ENCODE measurements at regions not wholly inside any gene's neighbourhood (a gene's known extent, or its start where the extent isn't known, plus 50 kb on each side); places are given as distances from the start of the nearest gene placed in this dataset.

DNA sequence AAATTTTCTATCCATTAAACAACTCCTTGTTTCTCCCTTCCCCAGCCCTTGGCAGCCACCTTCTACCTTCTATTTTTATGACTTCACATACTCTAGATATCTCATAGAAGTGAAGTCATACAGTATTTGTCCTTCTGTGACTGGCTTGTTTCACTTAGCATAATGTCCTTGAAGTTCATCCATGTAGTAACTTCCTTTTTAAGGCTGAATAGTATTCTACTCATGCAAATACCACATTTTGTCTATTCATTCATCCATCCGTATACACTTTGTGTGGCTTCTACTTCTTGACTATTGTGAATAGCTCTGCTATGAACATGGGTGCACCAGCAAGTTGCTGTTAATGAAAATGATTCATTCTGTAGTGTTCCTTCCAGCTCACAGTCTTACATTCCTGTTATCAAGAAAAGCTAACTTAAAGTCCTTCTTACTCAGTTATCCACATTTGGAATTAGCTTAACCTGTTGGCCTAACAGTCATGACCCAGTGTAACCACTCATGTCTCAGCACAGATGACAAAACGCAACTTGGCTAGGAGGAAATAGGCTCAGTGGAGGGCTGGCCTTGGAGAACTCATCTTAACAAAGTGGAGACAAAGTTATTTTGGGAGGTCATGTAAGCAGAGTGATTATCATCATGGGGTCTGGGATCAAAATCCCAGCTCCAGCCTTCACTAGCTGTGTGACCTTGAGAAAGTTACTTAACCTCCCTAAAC, 129.7 kb upstream of the MAP3K1 start:
- DNase-seq = no peak

DNA sequence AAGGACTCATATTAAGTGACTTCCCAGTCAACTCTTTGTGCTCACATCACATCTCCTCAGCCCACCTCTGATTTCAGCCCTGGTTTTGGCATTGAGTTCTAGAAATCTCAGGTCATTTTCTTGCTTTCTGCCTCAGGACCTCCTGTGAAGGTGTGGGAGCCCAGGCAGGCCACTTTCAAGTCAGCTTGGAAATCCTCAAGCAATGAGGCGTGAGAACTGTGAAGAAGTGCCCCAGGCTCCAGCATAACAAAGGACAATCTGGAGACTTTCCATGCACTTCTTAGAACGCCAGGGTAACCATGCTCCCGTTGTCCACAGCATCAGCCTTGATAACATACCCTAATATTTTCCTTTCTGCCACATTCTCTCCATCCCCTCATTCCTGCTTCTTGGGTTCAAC, 131.2 kb upstream of the MAP3K1 start:
- DNase-seq = no peak

DNA sequence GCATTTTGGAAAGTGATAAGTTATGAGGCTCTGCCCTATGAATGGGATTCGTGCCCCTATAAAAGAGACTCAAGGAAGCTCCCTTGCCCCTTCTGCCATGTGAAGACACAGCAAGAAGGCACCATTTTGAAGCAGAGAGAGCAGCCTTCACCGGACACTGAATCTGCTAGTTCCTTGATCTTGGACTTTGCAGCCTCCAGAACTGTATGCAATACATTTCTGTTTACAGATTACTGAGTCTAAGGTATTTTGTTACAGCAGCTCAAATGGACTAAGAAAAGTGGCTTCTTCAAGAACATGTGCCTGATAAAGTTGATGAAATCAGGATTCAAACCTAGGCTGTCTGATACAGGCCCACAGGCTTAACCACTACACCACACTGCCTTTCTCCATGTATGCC, 131.6 kb upstream of the MAP3K1 start:
- no peak for DNase-seq

DNA sequence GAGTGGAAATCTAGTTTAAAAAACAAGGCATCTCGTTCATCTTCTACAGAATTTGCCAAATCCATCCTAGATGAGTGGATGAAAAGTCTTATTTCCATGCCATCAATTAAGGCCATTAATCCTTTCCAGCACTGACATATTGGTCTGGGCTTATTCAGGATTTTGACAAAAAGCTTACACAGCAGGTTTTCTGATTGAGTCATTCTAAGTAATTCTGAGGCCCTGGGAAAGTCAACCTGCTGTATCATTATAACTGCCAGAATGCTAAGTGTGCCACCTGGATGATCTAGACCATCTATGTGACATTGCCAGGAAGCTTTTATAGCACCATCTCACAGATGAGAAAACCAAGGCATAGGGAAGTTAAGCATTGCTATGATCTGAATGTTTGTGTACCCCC, 132.1 kb upstream of the MAP3K1 start:
- no peak for DNase-seq

GRCh38 chr5:56681346-56681745, 134.0 kb upstream of the MAP3K1 start:
- no peak for DNase-seq

GRCh38 chr5:56680731-56681130, 134.6 kb upstream of the MAP3K1 start:
- DNase-seq = no peak

DNA sequence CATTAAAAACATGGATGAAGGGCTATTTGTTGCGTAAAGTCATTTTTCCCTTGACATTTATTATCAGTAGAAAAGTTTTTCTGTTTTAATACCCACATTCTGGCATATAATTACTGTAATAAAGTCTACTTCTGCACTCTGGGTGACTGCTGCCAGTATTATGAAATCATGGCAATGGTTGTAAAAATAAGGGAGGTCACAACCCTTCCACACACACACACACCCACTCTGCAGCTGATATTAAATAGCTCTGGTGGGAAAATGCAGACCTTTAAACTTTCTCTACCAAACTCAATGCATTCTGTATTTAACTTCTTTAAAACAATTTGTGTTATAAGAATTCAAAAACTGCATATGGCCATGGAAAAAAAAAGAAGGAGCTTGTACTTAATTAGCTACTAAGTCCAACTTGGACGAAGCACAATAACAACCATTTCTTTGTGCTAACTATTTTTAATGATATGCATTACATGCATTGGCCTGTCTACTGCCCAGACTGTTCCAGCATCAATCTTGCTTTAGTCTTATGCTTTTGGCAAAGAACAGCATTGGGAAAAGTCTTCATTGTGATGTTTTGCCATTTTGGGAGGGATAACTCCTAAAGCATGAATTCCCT, 137.6 kb upstream of the MAP3K1 start:
- no peak for DNase-seq

- DNase-seq = no peak
Observed at GRCh38 chr5:56676091-56676768, 139.1 kb upstream of the MAP3K1 start.

GRCh38 chr5:56674441-56674840, 140.9 kb upstream of the MAP3K1 start:
- DNase-seq = no peak

GRCh38 chr5:56673171-56673570, 142.2 kb upstream of the MAP3K1 start:
- DNase-seq = no peak

DNA sequence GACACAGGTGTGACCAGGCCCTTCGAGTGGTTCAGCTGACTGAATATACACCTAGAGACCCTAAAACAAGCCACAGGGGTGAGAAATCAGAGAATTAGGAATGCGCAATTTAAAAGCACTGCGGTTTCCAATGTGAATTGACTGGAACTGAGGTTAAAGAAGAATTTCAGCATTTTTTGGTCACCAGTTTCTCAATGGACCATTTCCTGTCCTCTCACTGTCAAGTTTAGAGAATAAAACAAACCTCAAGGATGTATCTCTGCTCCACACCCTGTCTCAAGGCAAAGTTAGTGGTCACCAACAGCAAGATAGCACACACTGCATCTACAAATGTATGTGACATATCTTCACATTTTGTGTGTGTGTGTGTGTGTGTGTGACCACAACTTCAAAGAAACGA, 143.8 kb upstream of the MAP3K1 start:
- DNase-seq = no peak

- DNase-seq = no peak
Observed at GRCh38 chr5:56670916-56671315, 144.4 kb upstream of the MAP3K1 start.

DNA sequence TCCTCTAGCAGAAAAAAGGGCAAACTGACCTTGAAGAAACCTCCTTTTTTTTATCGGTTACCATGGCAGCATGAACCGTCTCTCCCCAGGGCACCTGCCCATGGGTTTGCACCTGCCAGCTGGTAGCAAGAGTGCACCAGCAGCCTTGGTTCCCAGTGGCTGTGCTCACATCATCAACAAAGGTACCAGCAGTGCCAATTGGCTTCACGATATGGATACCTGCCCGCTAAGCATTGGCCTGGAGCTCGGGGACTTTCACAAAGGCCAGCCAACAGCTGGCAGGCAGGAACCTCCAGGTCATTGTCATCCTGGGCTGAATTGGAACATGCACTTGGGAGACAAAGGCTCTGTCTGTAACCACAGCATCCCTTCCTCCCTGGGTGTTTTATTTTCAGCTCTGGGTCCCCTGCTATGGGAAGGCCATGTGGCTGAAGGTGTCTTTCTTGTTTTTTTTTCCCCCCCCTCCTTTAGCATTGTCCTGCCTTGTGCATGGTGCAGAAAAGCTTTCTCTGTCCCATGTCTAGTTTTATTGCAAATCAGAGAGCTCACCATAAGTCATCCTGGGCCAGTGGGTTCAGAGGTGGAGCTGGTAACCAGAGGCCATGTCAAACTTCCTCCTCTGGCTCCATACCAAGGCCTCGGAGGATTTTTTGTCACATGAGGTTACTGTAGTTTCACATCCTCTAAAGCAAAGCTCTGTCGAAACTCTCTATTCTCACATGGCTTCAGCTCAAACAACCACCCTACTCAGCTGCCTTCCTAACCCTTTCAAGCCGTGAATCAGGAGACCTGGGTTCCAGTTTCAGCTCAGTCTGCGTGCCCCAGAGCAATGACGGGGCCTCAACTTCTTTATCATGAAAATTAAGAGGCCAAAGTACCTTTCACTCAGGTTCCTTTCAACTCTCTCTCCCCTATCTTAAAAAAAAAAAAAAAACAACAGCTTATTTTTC, 145.5 kb upstream of the MAP3K1 start:
- no peak for DNase-seq

GRCh38 chr5:56668996-56669395, 146.4 kb upstream of the MAP3K1 start:
- no peak for DNase-seq

GRCh38 chr5:56667692-56668091, 147.7 kb upstream of the MAP3K1 start:
- DNase-seq = no peak

- no peak for DNase-seq
Observed at GRCh38 chr5:56666901-56667300, 148.4 kb upstream of the MAP3K1 start.

DNA sequence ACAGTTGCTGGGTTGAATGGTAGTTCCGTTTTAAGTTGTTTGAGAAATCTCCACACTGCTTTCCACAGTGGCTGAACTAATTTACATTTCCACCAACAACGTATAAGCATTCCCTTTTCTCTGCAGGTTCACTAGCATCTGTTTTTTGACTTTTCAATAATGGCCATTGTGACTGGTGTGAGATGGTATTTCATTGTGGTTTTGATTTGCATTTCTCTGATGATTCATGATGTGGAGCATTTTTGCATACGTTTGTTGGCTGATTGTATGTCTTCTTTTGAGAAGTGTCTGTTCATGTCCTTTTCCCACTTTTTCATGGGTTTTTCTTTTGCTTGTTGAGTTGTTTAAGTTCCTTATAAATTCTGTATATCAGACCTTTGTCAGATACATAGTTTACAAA, 150.2 kb upstream of the MAP3K1 start:
- peak; percentile 61 for DNase-seq

DNA sequence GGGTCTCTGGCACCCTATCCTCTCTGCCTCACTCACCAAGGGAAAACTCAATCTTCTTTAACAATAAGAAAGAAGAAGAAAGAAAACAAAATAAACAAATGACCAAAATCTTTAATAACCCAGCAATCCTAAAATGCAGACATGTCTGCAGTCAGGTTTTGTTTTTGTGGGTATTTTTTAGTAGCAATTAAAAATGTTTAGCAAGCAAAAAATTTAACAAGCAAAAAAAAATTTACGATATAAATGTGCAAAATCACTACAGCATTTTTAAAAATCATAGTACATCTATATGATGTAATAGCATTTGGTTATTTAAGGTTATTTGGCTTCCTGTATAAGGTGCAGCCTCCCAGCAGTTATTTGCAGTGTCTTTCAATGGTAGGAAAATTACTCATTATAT, 151.3 kb upstream of the MAP3K1 start:
- no peak for DNase-seq

DNA sequence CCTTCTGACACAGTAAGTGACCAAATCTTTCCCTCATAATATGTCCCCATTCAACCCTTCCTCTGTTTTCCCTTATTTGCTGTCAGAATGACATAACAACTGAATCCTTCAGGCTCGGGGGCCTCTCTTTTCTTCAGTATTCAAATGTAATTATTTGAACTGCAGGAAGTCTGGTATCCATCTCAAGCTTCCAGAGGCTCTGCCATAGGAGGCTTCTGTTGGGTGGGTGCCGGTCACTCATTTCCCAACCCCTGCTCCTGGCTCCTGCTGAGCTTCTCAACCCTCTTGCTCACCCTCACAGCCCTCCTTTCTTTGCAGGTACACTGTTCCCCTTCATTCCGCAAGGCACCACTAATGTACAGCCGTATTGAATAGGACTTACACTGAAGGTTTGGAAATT, 151.8 kb upstream of the MAP3K1 start:
- DNase-seq = no peak

DNA sequence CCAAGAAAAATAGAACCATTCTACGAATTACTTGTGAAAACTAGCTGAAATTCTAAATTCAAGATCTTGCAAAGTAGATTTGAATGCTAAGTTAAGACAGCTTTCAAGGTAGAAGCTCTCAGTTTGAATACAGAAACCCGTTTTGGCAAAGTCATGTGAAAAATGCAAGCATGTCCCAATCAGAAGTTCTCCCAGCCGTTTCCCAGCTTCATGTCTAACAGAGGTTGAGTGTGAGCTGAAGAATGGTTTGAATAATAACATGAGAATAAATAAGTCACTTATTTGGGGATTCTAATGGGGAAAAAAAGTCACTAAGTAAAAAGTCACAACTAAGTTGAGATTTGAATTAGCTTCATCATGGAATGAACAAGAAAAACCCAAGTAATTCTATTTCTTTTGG, 152.5 kb upstream of the MAP3K1 start:
- DNase-seq = no peak

DNA sequence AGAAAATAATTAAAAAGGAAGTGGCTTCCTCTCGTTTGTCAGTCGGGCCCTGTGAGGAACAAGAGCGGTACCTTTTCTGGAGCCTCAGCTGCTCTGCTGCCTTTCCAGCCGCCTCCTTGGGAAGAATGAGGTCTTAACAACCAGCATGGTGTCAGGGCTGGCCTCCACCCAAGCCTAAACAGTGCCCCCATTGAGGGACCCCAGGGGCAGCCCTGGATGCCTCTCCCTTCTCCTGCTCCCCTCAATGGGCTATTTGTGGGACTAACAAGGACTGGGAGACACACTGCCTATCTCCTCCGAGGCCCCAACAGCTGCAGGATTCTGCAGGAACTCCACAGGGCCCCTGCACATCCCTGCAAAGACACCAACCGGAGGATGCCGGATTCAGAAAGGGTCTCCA, 155.4 kb upstream of the MAP3K1 start:
- DNase-seq = no peak

GRCh38 chr5:56658972-56659371, 156.4 kb upstream of the MAP3K1 start:
- no peak for DNase-seq

Data from NCI-H226 (cell line).